ENCODE measurements at regions not wholly inside any gene's neighbourhood (a gene's known extent, or its start where the extent isn't known, plus 50 kb on each side); places are given as distances from the start of the nearest gene placed in this dataset.

DNA sequence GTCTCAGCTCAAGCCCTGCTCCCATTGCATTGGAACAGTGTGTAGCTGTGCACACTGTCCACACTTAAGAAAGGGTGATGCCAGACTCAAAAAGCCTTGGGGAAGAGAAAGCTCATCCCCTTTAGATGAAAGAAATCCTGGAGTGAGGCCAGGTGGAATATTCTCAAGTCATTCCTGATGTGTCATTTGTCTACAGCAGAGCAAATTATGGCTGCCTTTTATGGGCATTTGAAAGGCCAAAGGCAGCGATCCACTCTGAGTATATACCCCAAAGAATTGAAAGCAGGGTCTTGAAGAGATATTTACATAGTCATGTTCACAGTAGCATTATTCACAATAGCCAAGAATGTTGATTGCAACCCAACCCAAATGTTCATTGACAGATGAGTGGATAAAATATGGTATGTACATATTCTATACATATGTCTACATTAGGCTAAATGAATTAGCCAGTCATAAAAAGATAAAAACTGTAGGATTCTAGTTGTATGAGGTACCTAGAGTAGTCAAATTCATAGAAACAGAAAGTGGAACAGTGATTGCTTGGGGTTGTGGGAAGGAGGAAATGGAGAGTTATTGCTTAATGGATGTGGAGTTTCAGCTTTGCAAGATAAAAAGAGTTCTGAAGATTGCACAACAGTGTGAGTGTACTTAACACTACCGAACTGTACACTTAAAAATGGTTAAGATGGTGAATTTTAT is 214.9 kb downstream of the KCNRG start:
- TF ChIP-seq GATA3 (IDR thresholded peaks at IDR 0.05; ENCODE audit: low read depth, low read length), result no peak
- no peak for TF ChIP-seq GATA2 (IDR thresholded peaks at IDR 0.05; ENCODE audit: low read depth, low read length)

Data from SH-SY5Y (cell line).